ENCODE measurements at regions not wholly inside any gene's neighbourhood (a gene's known extent, or its start where the extent isn't known, plus 50 kb on each side); places are given as distances from the start of the nearest gene placed in this dataset.
"Not testable (repeated sequence)": the region's sequence is repeated elsewhere in the genome, so short reads cannot be mapped to it uniquely, and the experiment has no call there.

DNA sequence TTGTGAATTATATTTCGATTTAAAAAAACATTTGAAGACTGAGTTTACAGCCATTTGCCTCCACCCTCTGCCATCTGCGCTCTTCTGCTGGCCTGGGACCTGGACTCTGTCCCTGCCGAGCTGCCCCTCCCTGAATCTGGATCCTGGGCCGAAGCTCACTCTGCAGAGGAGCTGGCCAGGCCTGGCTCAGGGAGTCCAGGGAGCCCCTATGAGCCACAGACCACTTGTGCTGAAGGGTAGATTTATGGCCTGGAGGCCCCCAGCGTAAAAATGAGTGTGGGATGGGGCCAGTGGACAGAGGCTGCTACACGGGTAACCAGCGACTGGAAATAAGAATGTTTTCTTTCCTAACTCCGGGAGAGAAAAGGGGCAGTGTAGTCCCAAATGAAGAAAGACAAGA, 129.8 kb downstream of the FGF18 start:
- no peak for TF ChIP-seq JUND (IDR thresholded peaks at IDR 0.05; ENCODE audit: low read depth)
- DNase-seq (ENCODE audit: low read depth in 1 of 2, low spot score in 1 of 2) = no peak

DNA sequence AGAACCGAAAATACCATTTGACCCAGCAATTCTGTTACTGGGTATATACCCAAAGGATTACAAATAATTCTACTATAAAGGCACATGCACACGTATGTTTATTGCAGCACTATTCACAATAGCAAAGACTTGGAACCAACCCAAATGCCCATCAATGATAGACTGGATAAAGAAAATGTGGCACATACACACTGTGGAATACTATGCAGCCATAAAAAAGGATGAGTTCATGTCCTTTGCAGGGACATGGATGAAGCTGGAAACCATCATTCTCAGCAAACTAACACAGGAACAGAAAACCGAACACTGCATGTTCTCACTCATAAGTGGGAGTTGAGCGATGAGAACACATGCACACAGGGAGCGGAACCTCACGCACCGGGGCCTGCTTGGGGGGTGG, 134.4 kb downstream of the FGF18 start:
- DNase-seq (ENCODE audit: low read depth in 1 of 2, low spot score in 1 of 2); in situ Hi-C loops (cut with HindIII; ENCODE audit: low pct_unique_long_range_greater_than_20kb, low sequenced_read_pairs): not testable (repeated sequence)

More for the DNA sequence above, 129.8 kb downstream of the FGF18 start:
- in situ Hi-C loops (cut with HindIII; ENCODE audit: low pct_unique_long_range_greater_than_20kb, low sequenced_read_pairs) = no loop called here

DNA sequence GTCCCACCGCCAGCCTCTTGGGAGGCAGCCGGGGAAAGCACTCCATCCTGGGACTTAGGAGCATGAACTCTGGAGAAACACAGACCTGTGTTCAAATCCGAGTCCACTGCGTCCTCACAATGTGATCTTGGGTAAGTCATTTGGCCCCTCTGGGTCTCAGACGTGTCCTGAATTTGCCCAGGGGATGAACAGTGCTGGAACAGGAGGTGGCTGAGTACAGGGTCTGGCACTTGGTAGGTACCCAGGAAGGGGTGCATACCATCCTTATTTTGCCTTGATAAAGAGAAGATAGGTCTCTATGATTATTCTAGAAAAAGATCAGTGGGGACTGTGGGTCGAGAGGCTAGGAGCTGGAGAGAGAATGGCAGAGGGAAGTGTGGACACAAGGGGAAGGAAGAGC, 135.7 kb downstream of the FGF18 start:
- no peak for DNase-seq (ENCODE audit: low read depth in 1 of 2, low spot score in 1 of 2)
- in situ Hi-C loops (cut with HindIII; ENCODE audit: low pct_unique_long_range_greater_than_20kb, low sequenced_read_pairs) = no loop called here
- no peak for TF ChIP-seq JUND (IDR thresholded peaks at IDR 0.05; ENCODE audit: low read depth)

DNA sequence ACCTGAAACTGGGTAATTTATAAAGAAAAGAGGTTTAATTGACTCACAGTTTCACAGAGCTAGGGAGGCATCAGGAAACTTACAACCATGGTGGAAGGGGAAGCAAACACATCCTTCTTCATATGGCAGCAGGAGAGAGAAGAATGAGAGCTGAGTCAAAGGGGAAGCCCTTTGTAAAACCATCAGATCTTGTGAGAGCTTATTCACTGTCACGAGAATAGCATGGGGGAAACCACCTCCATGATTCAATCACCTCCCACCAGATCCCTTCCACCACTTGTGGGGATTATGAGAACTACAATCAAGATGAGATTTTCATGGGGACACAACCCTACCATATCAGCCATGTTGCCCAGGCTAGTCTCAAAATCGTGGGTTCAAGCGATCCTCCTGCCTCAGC, 143.4 kb downstream of the FGF18 start:
- no peak for TF ChIP-seq JUND (IDR thresholded peaks at IDR 0.05; ENCODE audit: low read depth)
- no peak for DNase-seq (ENCODE audit: low read depth in 1 of 2, low spot score in 1 of 2)
- in situ Hi-C loops (cut with HindIII; ENCODE audit: low pct_unique_long_range_greater_than_20kb, low sequenced_read_pairs) = no loop called here

DNA sequence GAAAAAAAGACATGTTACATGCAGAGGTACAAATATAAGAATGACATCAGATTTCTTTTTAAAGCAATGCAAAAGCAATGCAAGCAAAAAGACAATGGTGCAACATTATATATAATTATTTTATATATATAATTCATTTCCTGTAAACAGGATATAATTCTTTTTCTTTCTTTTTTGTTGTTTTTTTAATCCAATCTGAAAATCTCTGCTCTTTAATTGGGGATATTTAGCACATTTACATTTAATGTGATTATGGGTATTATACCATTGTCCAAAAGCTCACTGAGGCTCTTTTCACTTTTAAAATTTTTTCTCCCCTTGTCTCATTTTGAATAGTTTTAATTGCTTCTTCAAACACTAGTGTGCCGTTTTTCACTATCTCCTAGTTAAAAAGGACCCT, 148.9 kb downstream of the FGF18 start:
- no peak for DNase-seq (ENCODE audit: low read depth in 1 of 2, low spot score in 1 of 2)
- no peak for TF ChIP-seq JUND (IDR thresholded peaks at IDR 0.05; ENCODE audit: low read depth)
- in situ Hi-C loops (cut with HindIII; ENCODE audit: low pct_unique_long_range_greater_than_20kb, low sequenced_read_pairs) = no loop called here

DNA sequence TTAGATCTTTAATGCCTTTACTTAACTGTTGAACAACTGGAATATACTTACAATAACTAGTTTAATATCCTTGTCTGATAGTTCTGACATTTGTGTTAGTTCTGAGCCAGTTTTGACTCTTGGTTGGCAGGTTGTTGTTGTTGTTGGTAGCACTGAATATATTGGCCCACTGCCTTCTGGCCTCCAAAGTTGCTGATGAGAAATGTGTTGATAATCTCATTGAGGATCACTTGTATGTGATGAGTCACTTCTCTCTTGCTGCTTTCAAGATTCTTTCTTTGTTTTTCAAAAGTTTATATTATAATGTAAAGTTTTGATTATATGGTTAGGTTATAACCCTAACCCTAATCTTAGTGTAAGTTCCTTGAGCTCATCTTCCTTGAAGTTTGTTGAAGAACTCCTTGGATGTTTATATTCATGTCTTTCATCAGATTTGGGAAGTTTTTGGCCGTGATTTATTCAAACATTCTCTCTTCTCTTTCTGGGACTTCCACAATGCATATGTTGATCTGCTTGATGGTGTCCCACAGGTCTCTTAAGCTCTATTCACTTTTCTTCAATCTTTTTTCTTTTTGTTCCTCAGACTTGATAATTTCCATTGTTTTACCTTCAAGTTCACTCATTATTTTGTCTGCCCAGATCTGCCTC, 149.7 kb downstream of the FGF18 start:
- in situ Hi-C loops (cut with HindIII; ENCODE audit: low pct_unique_long_range_greater_than_20kb, low sequenced_read_pairs) = no loop called here
- TF ChIP-seq JUND (IDR thresholded peaks at IDR 0.05; ENCODE audit: low read depth) = no peak
- DNase-seq (ENCODE audit: low read depth in 1 of 2, low spot score in 1 of 2) = no peak

DNA sequence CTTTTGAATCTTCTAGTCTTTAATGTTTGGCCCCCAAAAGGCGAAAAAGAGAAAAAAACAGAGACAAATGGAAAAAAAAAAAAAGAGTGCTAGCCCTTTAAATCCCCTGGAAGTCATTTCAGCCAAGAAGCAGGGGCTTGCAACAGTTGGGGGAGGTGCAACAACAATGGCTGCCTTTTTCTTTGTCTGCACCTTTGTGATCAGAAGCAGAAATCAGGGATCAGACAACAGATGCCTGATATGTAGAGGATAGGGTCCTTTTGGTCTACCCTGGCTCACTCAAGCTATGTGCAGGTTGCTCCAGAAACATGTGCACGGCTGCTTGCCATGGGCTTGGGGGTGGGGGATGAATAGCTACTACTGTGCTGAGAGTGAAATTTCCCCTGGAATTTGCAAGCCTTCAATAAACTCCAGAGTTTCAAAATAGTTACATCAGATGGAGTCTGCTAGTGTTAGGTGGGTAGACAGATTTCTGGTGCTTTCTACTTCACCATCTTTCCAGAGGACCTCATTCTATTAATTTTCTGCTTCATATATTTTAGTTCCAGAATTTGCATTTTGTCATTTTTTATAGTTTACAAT, 150.9 kb downstream of the FGF18 start:
- in situ Hi-C loops (cut with HindIII; ENCODE audit: low pct_unique_long_range_greater_than_20kb, low sequenced_read_pairs) = no loop called here
- DNase-seq (ENCODE audit: low read depth in 1 of 2, low spot score in 1 of 2) = no peak
- no peak for TF ChIP-seq JUND (IDR thresholded peaks at IDR 0.05; ENCODE audit: low read depth)

DNA sequence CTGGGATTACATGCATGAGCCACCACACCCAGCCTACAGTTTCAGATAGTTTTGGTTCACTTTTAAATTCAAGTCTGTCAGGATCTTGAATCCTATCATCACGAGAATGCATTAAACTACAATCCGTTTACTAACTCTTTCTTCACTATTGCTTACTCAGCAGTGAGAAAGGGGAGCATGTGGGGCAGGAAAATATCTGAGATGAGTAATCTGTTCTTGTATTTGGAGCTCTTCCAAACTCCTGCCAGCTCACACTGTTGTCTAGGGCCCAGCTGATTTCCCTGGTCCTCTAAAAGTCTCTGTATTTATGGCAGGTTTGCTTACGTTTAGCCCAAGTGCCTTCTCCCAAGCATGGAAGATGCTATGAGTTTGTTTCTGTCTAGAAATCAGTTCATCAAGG, 152.2 kb downstream of the FGF18 start:
- TF ChIP-seq JUND (IDR thresholded peaks at IDR 0.05; ENCODE audit: low read depth) = no peak
- in situ Hi-C loops (cut with HindIII; ENCODE audit: low pct_unique_long_range_greater_than_20kb, low sequenced_read_pairs) = no loop called here
- no peak for DNase-seq (ENCODE audit: low read depth in 1 of 2, low spot score in 1 of 2)

DNA sequence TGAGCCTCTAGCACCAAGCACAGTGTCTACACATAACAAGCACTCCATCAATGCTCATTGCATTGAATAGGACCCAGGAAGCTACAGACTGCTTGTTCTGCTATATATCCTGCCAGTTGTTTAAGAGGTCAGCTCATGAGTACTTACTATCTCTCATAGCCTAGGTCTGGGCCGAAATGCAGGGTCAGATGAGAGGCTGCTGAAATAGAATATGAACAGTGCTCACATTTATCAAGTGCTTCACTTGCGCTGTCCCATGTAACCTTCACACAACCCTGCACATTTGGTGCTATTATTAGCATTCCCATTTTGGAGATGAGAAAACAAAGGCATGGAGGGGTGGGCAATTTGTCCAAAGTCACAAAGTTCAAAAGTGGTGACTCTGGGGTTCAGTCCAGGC, 153.6 kb downstream of the FGF18 start:
- in situ Hi-C loops (cut with HindIII; ENCODE audit: low pct_unique_long_range_greater_than_20kb, low sequenced_read_pairs) = no loop called here
- TF ChIP-seq JUND (IDR thresholded peaks at IDR 0.05; ENCODE audit: low read depth) = no peak
- DNase-seq (ENCODE audit: low read depth in 1 of 2, low spot score in 1 of 2) = no peak

DNA sequence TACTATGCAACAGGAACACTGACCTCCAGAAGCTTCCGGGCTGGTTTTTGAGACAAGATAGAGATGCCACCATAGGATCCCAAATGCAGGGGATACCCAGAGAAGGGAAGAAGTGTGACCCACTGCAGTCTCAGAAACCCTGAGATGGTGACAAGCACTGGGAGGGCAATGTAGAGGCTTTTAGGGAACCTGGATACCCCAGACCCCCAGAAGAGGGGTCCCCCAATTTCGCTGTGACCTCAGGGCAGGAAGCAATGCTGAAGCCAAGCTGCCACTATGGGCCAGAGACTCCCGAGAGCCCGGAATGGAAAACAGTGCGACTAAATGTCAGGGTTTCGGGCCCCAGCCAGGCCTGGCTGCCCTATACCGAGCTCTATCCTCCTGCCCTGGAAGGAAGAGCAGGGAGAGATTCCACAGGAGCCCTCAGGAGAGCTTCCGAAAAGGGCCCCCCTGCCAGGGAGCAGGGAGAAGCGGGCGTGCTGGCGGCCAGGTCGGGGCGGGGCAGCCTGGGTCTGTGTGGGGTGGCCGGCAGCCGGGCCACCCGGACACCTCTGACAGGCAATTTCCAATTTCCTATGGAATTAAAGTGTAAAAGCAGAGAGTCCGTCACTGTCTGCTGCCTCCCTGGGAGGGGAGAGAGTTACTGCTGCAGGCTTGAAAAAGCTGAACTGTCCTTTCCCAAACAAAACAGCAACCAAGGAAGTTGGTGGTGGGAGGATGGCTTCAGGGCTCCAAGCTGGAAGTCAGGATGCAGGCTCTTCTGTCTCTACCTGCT, 154.2 kb downstream of the FGF18 start:
- no peak for TF ChIP-seq JUND (IDR thresholded peaks at IDR 0.05; ENCODE audit: low read depth)
- in situ Hi-C loops (cut with HindIII; ENCODE audit: low pct_unique_long_range_greater_than_20kb, low sequenced_read_pairs) = no loop called here
- no peak for DNase-seq (ENCODE audit: low read depth in 1 of 2, low spot score in 1 of 2)

DNA sequence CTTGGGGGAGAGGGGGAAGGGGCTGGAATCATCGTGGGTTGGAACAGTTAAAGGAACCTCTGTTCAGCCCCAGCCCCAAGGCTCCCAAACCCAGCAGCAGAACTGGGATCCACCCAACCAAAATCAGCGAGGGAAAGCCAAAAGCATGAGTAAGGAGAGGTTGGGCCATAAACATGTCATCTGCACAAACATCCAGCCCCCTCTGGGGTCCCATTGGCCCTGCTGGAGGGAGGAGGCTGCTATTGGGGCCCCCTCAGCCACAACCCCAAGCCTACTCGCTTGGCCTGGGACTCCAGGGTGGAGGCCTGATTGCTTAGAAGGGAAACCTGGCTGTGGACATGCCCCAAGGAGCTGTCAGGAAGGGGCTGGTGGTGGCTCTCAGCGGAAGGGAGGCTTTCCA, 154.9 kb downstream of the FGF18 start:
- in situ Hi-C loops (cut with HindIII; ENCODE audit: low pct_unique_long_range_greater_than_20kb, low sequenced_read_pairs) = no loop called here
- TF ChIP-seq JUND (IDR thresholded peaks at IDR 0.05; ENCODE audit: low read depth) = no peak
- DNase-seq (ENCODE audit: low read depth in 1 of 2, low spot score in 1 of 2) = no peak

DNA sequence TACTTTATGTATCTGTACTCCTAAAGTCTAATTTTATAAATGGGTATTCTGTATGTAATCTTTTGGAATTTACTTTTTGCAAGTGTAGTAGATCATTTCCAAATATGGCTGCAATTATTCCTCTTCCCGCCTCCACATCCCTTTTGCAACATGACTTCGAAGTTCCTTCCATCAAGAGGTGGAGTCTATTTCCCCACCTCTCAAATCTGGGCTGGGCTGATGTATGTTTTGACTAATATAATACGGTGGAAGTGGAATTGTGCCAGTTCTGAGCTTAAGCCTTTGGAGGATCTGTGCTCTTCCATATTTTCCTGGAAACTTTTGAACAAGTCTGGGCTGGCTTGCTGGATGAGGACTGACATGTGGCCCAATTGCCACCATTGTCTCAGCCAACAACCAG, 155.9 kb downstream of the FGF18 start:
- in situ Hi-C loops (cut with HindIII; ENCODE audit: low pct_unique_long_range_greater_than_20kb, low sequenced_read_pairs) = no loop called here
- no peak for TF ChIP-seq JUND (IDR thresholded peaks at IDR 0.05; ENCODE audit: low read depth)
- DNase-seq (ENCODE audit: low read depth in 1 of 2, low spot score in 1 of 2) = no peak

DNA sequence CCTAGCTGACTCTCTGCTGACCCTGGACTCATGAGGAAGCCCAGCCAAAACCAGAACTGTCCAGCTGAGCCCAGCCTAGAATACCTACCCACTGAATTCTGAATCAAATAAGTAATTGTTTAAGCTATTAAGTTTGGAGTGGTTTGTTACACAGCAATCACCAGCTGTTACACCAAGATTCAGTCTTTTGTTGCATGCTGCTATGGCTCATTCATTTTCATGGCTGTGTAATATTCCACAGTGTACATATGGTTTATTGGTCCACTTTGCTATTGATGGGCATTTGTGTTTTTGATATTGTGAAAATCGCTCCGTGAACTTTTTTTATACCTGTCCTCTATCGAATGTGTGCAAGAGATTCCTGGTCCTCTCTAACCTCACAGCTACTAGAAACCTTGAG, 156.4 kb downstream of the FGF18 start:
- DNase-seq (ENCODE audit: low read depth in 1 of 2, low spot score in 1 of 2) = no peak
- in situ Hi-C loops (cut with HindIII; ENCODE audit: low pct_unique_long_range_greater_than_20kb, low sequenced_read_pairs) = no loop called here
- no peak for TF ChIP-seq JUND (IDR thresholded peaks at IDR 0.05; ENCODE audit: low read depth)
